HS-27A (cell line): ENCODE measurements at regions not wholly inside any gene's neighbourhood (a gene's known extent, or its start where the extent isn't known, plus 50 kb on each side); places are given as distances from the start of the nearest gene placed in this dataset.
A peak's percentile ranks its signal among the peaks of the same experiment; 100 is the strongest.

Experiments used
- DNase-seq: peaks from one replicate; pipeline ENCODE4 v3.0.0-alpha.2; 2012; ENCODE audit warnings: low read depth, missing footprints

GRCh38 chr4:32031026-32031425 is 1310.9 kb downstream of the PCDH7 start:
- DNase-seq, result no peak

GRCh38 chr4:32032136-32032672 is 1312.0 kb downstream of the PCDH7 start:
- DNase-seq, result no peak

- no peak for DNase-seq
These were observed 1317.2 kb downstream of the PCDH7 start for GRCh38 chr4:32037399-32037798.

- no peak for DNase-seq
These were observed 1322.5 kb downstream of the PCDH7 start for GRCh38 chr4:32042486-32043247.

GRCh38 chr4:32043248-32043633 is 1323.1 kb downstream of the PCDH7 start:
- DNase-seq, result no peak

- DNase-seq, result no peak
These were observed 1341.7 kb downstream of the PCDH7 start for GRCh38 chr4:32061916-32062315.

- DNase-seq, result no peak
These were observed 1353.4 kb downstream of the PCDH7 start for GRCh38 chr4:32073542-32073941.

GRCh38 chr4:32087211-32087610 is 1367.0 kb downstream of the PCDH7 start:
- DNase-seq, result no peak

- DNase-seq, result no peak
These were observed 1374.8 kb downstream of the PCDH7 start for GRCh38 chr4:32094987-32095386.

GRCh38 chr4:32102896-32103295 is 1382.7 kb downstream of the PCDH7 start:
- DNase-seq, result no peak

GRCh38 chr4:32106767-32107166 is 1386.6 kb downstream of the PCDH7 start:
- no peak for DNase-seq

- no peak for DNase-seq
These were observed 1392.7 kb downstream of the PCDH7 start for GRCh38 chr4:32112891-32113290.

GRCh38 chr4:32117693-32118092 is 1397.5 kb downstream of the PCDH7 start:
- no peak for DNase-seq

GRCh38 chr4:32119907-32120306 is 1399.7 kb downstream of the PCDH7 start:
- no peak for DNase-seq

GRCh38 chr4:32128549-32128948 is 1408.4 kb downstream of the PCDH7 start:
- no peak for DNase-seq

GRCh38 chr4:32129967-32130366 is 1409.8 kb downstream of the PCDH7 start:
- DNase-seq, result no peak

- DNase-seq, result no peak
These were observed 1413.0 kb downstream of the PCDH7 start for GRCh38 chr4:32133141-32133540.

GRCh38 chr4:32133734-32134133 is 1413.6 kb downstream of the PCDH7 start:
- DNase-seq, result no peak

- DNase-seq, result no peak
These were observed 1415.5 kb downstream of the PCDH7 start for GRCh38 chr4:32135642-32136041.

- no peak for DNase-seq
These were observed 1416.1 kb downstream of the PCDH7 start for GRCh38 chr4:32136081-32136787.

GRCh38 chr4:32140636-32141035 is 1420.5 kb downstream of the PCDH7 start:
- DNase-seq, result peak; percentile 0

- no peak for DNase-seq
These were observed 1421.9 kb downstream of the PCDH7 start for GRCh38 chr4:32142075-32142474.

- no peak for DNase-seq
These were observed 1425.8 kb downstream of the PCDH7 start for GRCh38 chr4:32145987-32146386.
